IPS-18a (cell line): ENCODE measurements at regions not wholly inside any gene's neighbourhood (a gene's known extent, or its start where the extent isn't known, plus 50 kb on each side); places are given as distances from the start of the nearest gene placed in this dataset.
"Not testable (repeated sequence)": the region's sequence is repeated elsewhere in the genome, so short reads cannot be mapped to it uniquely, and the experiment has no call there.

Source experiments
- H3K27ac ChIP-seq: one replicate; pipeline ENCODE4 v1.5.1; 2013; ENCODE audit warnings: low read length
- H3K27me3 ChIP-seq: one replicate; pipeline ENCODE4 v1.6.1; 2013; ENCODE audit warnings: mild to moderate bottlenecking, low read length; ENCODE audit not compliant: control insufficient read depth, insufficient read depth
- H3K36me3 ChIP-seq: one replicate; pipeline ENCODE4 v1.6.1; 2013; ENCODE audit warnings: low read depth, low read length; ENCODE audit not compliant: control insufficient read depth
- H3K4me1 ChIP-seq: one replicate; pipeline ENCODE4 v1.6.1; 2013; ENCODE audit warnings: low read depth, low read length; ENCODE audit not compliant: control insufficient read depth
- H3K4me3 ChIP-seq: one replicate; pipeline ENCODE4 v1.5.1; 2013; ENCODE audit warnings: low read length
- H3K9ac ChIP-seq: one replicate; pipeline ENCODE4 v1.6.1; 2013; ENCODE audit warnings: mild to moderate bottlenecking, low read length, moderate library complexity
- H3K9me3 ChIP-seq: one replicate; pipeline ENCODE4 v1.6.1; 2013; ENCODE audit warnings: low read depth, low read length; ENCODE audit not compliant: control insufficient read depth

DNA sequence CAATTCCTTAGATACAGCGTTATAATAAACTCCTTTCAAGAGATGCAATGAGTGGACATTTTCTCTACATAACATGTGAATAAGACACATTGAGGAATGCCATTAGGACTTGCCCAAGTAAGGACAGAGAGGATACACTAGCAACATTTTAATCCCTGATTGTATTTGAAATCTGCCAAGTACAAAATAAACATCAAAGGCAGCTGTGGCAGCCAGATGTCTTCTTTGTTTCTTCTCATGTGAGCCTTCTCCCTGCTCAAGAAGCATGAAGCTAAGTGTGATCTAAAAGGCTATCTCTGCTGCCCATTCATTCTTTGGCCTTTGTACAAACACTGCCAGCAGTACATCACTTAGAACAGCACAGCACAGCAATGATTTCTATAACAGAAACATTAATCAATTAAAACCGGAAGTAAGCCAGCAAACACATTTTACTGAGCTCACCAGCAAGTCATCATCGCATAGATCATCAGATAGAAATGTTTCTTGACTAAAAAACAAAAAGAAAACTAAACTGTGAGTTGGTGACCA is 364.0 kb downstream of the CNTN6 start:
- H3K27me3 ChIP-seq: no peaks in the 10 kb centered on the region
- H3K27ac ChIP-seq: no peak overlapping the region
- H3K9me3 ChIP-seq: no peaks in the 10 kb centered on the region
- no peaks in the 10 kb centered on the region for H3K36me3 ChIP-seq
- no peak overlapping the region for H3K9ac ChIP-seq
- H3K4me3 ChIP-seq: no peak overlapping the region
- no peaks in the 10 kb centered on the region for H3K4me1 ChIP-seq

DNA sequence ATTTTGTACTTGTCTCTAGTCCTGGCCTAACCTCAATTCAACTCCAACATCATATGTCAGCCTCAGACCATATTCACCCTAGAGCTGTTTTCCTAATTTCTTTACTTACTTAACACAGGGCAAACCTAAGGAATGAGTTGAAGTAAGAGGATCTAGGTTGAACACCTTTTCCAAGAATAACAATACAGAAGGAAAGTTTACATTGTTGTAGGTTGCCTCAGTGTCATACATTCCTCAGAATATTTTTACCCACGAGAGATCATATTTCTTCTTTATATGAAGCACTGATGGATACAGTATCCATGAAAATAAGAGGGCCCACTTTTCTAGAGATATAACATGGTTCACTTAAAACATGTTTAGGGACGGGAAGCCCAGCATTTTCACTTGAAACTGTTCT is 369.5 kb downstream of the CNTN6 start:
- Histone ChIP-seq H3K27me3 (no peaks in the 10 kb centered on the region), H3K9ac (no peak overlapping the region), H3K4me3 (no peak overlapping the region), H3K4me1 (no peaks in the 10 kb centered on the region), H3K9me3 (no peaks in the 10 kb centered on the region), H3K36me3 (no peaks in the 10 kb centered on the region), H3K27ac (no peak overlapping the region)

DNA sequence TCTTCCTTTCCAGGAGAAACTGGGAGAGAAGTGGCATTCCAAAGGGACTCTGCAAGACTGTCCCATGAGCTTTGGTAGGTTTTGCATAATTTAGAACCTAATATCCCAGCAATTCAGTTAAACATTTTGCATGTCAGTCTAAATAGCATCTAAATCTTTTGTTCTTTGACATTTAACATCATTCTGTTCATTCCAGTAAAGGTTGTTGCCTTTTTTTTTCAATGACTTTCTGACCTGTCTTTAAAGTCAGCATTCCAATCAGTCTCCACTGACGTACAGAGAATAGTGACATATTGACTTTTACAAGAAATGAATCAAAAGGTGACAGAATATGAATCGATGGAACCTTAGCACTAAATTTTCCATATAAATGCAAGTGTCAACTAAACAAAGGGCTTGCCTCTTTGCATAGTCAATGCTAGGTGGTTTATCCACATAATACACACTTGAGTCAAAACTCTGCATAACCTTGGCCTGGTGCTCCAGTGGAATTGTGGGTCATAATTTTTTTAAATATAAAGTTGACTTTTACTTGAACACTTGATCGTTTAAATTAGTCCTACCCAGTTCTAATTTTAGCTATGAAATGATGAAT is 370.1 kb downstream of the CNTN6 start:
- H3K27me3 ChIP-seq: no peaks in the 10 kb centered on the region
- no peaks in the 10 kb centered on the region for H3K9me3 ChIP-seq
- no peak overlapping the region for H3K9ac ChIP-seq
- H3K27ac ChIP-seq: no peak overlapping the region
- no peaks in the 10 kb centered on the region for H3K36me3 ChIP-seq
- no peak overlapping the region for H3K4me3 ChIP-seq
- no peaks in the 10 kb centered on the region for H3K4me1 ChIP-seq

DNA sequence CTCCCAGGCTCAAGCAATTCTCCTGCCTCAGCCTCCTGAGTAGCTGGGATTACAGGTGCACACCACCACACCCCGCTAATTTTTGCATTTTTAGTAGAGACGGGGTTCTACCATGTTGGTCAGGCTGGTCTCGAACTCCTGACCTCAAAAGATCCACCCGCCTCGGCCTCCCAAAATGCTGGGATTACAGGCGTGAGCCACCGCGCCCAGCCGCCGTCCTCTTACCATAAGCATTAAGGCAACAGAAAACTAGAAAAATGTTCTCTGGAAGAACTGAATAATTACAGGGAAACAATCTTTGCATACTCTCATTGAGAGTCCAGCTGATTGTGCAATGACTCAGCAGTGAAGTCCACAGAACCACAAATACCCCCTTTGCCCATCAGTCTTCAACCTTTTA is 372.3 kb downstream of the CNTN6 start:
- not testable (repeated sequence) for H3K4me1 ChIP-seq, H3K36me3 ChIP-seq, H3K27me3 ChIP-seq, H3K27ac ChIP-seq, H3K9ac ChIP-seq, H3K9me3 ChIP-seq, H3K4me3 ChIP-seq

DNA sequence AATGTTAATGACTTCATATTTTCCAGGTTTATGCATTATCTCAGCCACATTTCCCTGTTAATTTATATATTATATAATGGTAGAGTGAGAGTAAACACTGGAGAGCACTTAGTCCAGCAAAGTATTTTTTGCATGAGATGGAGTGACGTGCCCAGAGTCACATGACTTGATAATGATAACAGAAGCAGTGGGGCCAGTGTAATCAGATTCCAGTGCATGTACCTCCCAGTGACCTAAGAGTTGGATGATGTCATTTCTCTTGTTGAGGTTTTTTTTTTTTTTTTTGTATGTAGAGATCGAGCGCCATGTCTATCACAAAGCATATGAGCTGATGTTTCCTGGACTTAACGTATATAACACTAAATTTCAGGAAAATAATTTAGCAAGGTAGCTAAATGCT is 375.3 kb downstream of the CNTN6 start:
- no peaks in the 10 kb centered on the region for H3K9me3 ChIP-seq
- H3K27ac ChIP-seq: no peak overlapping the region

DNA sequence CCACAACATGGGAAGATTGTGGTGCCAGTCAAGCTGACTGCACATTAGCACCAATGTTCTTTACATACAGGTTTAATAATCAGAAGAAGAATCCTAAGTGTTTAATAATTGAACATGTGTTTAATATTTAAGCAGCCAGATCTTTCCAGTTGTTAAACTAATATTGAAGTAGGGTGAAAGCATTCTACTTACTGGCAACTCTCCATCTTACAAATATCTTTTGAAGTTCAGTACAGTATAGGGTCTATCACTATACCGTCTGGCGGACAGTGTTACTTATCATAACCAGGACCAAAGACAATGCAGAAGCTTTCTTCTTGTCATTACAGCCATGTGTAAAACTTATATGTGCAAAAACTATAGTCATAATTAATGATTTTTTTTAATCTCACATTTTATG is 376.4 kb downstream of the CNTN6 start:
- H3K27ac ChIP-seq: no peak overlapping the region
- no peaks in the 10 kb centered on the region for H3K9me3 ChIP-seq
- H3K4me3 ChIP-seq: no peak overlapping the region
- H3K9ac ChIP-seq: no peak overlapping the region
- H3K4me1 ChIP-seq: no peaks in the 10 kb centered on the region
- H3K36me3 ChIP-seq: no peaks in the 10 kb centered on the region
- no peaks in the 10 kb centered on the region for H3K27me3 ChIP-seq

More for the DNA sequence above, 375.3 kb downstream of the CNTN6 start:
- H3K36me3 ChIP-seq: no peaks in the 10 kb centered on the region
- H3K4me1 ChIP-seq: no peaks in the 10 kb centered on the region
- no peaks in the 10 kb centered on the region for H3K27me3 ChIP-seq
- H3K4me3 ChIP-seq: no peak overlapping the region
- no peak overlapping the region for H3K9ac ChIP-seq

DNA sequence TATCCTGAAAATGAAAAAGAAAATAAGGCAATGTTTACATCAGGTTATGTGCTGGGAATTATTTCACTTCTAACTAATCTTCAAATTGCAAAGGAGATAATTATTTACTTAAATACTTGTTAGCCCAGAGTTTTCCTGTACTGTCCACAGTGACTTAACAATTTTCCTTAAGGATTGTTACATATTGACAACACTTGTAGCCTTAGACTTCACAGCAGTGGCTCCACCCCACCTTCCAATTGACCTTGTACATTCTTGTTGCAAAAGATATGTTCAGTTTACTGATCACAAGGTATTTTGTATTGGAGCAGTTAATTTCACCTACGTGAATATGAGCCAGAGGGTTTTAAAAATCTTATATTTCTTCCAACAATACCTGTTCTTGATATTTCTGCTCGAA is 376.9 kb downstream of the CNTN6 start:
- no peak overlapping the region for H3K27ac ChIP-seq
- H3K9me3 ChIP-seq: no peaks in the 10 kb centered on the region
- no peak overlapping the region for H3K9ac ChIP-seq
- no peaks in the 10 kb centered on the region for H3K27me3 ChIP-seq
- no peak overlapping the region for H3K4me3 ChIP-seq
- no peaks in the 10 kb centered on the region for H3K36me3 ChIP-seq
- H3K4me1 ChIP-seq: no peaks in the 10 kb centered on the region

DNA sequence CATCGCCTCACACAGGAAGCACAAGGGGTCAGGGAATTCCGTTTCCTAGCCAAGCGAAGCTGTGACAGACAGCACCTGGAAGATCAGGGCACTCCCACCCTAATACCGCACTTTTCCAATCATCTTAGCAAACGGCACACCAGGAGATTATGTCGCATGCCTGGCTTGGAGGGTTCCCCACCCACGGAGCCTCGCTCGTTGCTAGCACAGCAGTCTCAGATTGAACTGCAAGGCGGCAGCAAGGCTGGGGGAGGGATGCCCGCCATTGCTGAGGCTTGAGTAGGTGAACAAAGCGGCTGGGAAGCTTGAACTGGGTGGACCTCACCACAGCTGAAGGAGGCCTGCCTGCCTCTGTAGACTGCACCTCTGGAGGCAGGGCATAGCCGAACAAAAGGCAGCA is 384.8 kb downstream of the CNTN6 start:
- Histone ChIP-seq H3K9me3 (no peaks in the 10 kb centered on the region), H3K27ac (no peak overlapping the region), H3K4me1 (no peaks in the 10 kb centered on the region), H3K27me3 (no peaks in the 10 kb centered on the region), H3K36me3 (no peaks in the 10 kb centered on the region), H3K4me3 (no peak overlapping the region), H3K9ac (no peak overlapping the region)

DNA sequence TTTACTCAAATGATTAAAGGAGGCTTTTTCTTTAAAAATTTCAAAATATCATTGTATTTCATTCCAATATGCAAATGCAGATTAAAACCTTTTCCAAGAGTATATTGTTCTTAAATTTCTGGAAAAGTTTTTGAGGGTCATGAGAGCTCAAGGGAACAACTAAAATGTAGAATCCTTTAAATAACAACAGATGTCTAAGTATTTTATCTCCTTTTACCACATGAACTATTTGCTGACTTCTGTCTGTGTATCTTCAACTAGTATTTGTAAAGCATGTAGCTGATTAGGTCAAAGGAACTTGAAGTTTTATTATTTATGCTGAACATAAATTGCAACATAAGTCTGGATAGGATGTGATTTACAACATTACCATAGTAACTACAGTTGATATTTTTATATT is 402.6 kb downstream of the CNTN6 start:
- no peak overlapping the region for H3K9ac ChIP-seq
- no peaks in the 10 kb centered on the region for H3K4me1 ChIP-seq
- H3K27ac ChIP-seq: no peak overlapping the region
- H3K4me3 ChIP-seq: no peak overlapping the region
- no peaks in the 10 kb centered on the region for H3K27me3 ChIP-seq
- H3K9me3 ChIP-seq: no peaks in the 10 kb centered on the region
- H3K36me3 ChIP-seq: no peaks in the 10 kb centered on the region

DNA sequence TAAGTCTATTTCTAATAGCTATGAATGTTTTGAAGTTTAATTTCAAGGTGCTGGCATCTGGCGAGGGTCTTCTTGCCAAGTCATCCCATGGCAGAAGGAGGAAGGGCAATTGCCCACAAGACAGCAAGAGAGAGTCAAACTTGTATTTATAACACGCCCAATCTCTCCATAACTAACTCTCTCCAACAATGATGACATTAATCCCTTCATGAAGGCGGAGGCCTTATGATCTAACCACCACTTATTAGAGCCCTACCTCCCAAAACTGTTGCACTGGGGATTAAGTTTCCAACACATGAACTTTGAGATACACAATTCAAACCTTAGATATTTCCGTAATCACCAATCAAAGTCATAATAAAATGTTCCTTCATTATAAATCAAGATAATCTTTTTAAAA is 406.9 kb downstream of the CNTN6 start:
- Histone ChIP-seq H3K27me3 (no peaks in the 10 kb centered on the region), H3K27ac (no peak overlapping the region), H3K9ac (no peak overlapping the region), H3K4me3 (no peak overlapping the region), H3K36me3 (no peaks in the 10 kb centered on the region), H3K4me1 (peaks cover 28% of the 10 kb centered on the region), H3K9me3 (no peaks in the 10 kb centered on the region)

DNA sequence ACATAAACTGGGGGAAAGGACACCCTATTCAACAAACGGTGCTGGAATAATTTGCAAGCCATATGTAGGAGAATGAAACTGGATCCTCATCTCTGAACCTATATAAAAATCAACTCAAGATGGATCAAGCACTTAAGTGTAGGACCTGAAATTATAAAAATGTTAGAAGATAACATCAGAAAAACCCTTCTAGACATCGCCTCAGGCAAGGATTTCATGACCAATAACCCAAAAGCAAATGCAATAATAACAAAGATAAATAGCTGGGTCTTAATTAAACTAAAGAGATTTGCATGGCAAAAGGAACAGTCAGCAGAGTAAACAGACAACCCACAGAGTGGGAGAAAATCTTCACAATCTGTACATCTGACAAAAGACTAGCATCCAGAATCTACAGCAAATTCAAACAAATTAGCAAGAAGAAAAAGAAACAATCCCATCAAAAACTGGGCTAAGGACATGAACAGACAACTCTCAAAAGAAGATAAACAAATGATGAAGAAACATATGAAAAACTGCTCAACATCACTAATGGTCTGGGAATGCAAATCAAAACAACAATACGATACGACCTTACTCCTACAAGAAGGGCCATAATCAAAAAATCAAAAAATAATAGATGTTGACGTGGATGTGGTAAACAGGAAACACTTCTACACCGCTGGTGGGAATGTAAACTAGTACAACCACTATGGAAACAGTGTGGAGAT is 408.7 kb downstream of the CNTN6 start:
- Histone ChIP-seq H3K9me3 (no peaks in the 10 kb centered on the region), H3K27ac (no peak overlapping the region), H3K9ac (no peak overlapping the region), H3K36me3 (no peaks in the 10 kb centered on the region), H3K4me3 (no peak overlapping the region), H3K4me1 (peaks cover 44% of the 10 kb centered on the region), H3K27me3 (no peaks in the 10 kb centered on the region)

DNA sequence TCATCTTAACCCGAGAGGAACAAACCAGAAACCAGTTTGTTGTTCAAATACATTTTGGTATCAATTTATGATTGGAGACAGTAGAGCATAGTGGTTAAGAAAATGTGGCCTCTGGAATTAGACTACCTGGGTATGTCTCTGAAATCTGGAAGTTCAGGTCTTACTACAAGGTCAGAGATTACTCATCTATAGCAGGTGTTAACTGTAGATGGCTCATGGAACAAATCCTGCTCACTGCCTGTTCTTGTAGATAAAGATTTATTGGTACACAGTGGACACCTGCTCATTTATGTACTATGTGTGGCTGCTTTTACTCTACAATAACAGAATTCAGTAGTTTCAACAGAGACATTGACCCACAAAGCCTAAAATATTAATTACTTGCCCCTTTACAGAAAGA is 413.3 kb downstream of the CNTN6 start:
- Histone ChIP-seq H3K4me1 (peaks cover 52% of the 10 kb centered on the region), H3K4me3 (peak overlapping the region; percentile 28), H3K9ac (no peak overlapping the region), H3K9me3 (no peaks in the 10 kb centered on the region), H3K27me3 (no peaks in the 10 kb centered on the region), H3K36me3 (no peaks in the 10 kb centered on the region), H3K27ac (no peak overlapping the region)
